Endothelial cell of umbilical vein (primary cell): ENCODE measurements at regions not wholly inside any gene's neighbourhood (a gene's known extent, or its start where the extent isn't known, plus 50 kb on each side); places are given as distances from the start of the nearest gene placed in this dataset.

ENCODE experiments used
- BruUV-seq: library from RNA; stranded (reverse); fragments of 400-500 nt; replicated peaks from 2 replicates; lab custom pipeline; 2021; lab: Mats Ljungman, UMichigan
- CTCF ChIA-PET: fragments of 300-600, 350-600 bp; sonication (Branson Sonifier 250); formaldehyde crosslinking; loops from one replicate; lab custom pipeline; 2021; ENCODE audit warnings: antibody characterized with exemption, inconsistent platforms; lab: Charles Lee
- POLR2A ChIA-PET: fragments of 300-600, 350-600 bp; sonication (Branson Sonifier 250); formaldehyde crosslinking; loops from one replicate; lab custom pipeline; 2021; ENCODE audit warnings: antibody characterized with exemption, inconsistent platforms; lab: Charles Lee
- DNase-seq: peaks from one replicate; pipeline ENCODE4 v3.0.0-alpha.2; 2011; ENCODE audit warnings: low read depth, low spot score
- FAIRE-seq: peaks from 2 replicates; lab custom pipeline; 2011; peaks lifted over from hg19 to GRCh38; lab: Jason Lieb, UNC
- H2AFZ ChIP-seq: 2 replicates; pipeline ENCODE4 v1.6.0; 2012; ENCODE audit warnings: low read depth, low read length, control low read depth, inconsistent platforms
- H3K27ac ChIP-seq: 2 replicates; pipeline ENCODE4 v1.5.1; 2011; ENCODE audit warnings: low read depth, mild to moderate bottlenecking, control low read depth, low read length, moderate library complexity; ENCODE audit not compliant: insufficient read depth
- H3K27me3 ChIP-seq, 2 experiments: 2 replicates each; pipeline versions ENCODE4 v1.6.0 to v1.6.1; 2011; ENCODE audit warnings: low read length in 2 of 2, mixed read lengths in 1 of 2; ENCODE audit not compliant: control insufficient read depth in 2 of 2, insufficient read depth in 2 of 2
- H3K36me3 ChIP-seq, 2 experiments: 2 replicates in 1 of 2; 3 replicates in 1 of 2; pipeline ENCODE4 v1.5.1; 2011; ENCODE audit warnings: low read length in 2 of 2, mild to moderate bottlenecking in 1 of 2, moderate library complexity in 1 of 2; ENCODE audit not compliant: control insufficient read depth in 2 of 2, insufficient read depth in 2 of 2; ENCODE audit errors: extremely low read depth in 1 of 2
- H3K4me1 ChIP-seq: 3 replicates; pipeline ENCODE4 v1.5.1; 2011; ENCODE audit warnings: mild to moderate bottlenecking, low read length; ENCODE audit not compliant: control insufficient read depth, insufficient read depth; ENCODE audit errors: extremely low read depth
- H3K4me2 ChIP-seq: 2 replicates; pipeline ENCODE4 v1.6.1; 2011; ENCODE audit warnings: low read length, control low read depth, mixed read lengths; ENCODE audit not compliant: insufficient read depth
- H3K4me3 ChIP-seq, 3 experiments: fragments of 200-600 bp in 1 of 3; sonication (generic), shearing (Covaris generic) in 1 of 3; replicated peaks in 1 of 3; 2 replicates each; pipeline ENCODE4 v1.5.1; 2011 to 2016; ENCODE audit warnings: control low read depth in 3 of 3, low read length in 3 of 3, mild to moderate bottlenecking in 2 of 3, inconsistent platforms in 1 of 3, low read depth in 1 of 3, moderate library complexity in 1 of 3; ENCODE audit not compliant: insufficient read depth in 1 of 3
- H3K79me2 ChIP-seq: 2 replicates; pipeline ENCODE4 v1.6.0; 2012; ENCODE audit warnings: low read length, inconsistent platforms; ENCODE audit not compliant: control insufficient read depth, insufficient read depth
- H3K9ac ChIP-seq: replicated peaks from 2 replicates; pipeline ENCODE3; 2011; ENCODE audit warnings: low read length, control low read depth; ENCODE audit not compliant: insufficient read depth; ENCODE audit errors: extremely low read depth
- H3K9me1 ChIP-seq: replicated peaks from 3 replicates; pipeline ENCODE4 v1.6.0; 2011; ENCODE audit warnings: mild to moderate bottlenecking, low read length; ENCODE audit not compliant: control insufficient read depth, insufficient read depth; ENCODE audit errors: extremely low read depth
- H3K9me3 ChIP-seq: replicated peaks from 2 replicates; pipeline ENCODE4 v1.5.1; 2012; ENCODE audit warnings: low read length, inconsistent platforms; ENCODE audit not compliant: control insufficient read depth, insufficient read depth
- H4K20me1 ChIP-seq: replicated peaks from 2 replicates; pipeline ENCODE3; 2011; ENCODE audit warnings: mild to moderate bottlenecking, low read length; ENCODE audit not compliant: control insufficient read depth, insufficient read depth; ENCODE audit errors: extremely low read depth
- CTCF ChIP-seq, 2 donors: IDR thresholded peaks; 1 replicate in 1 of 2; 2 replicates in 1 of 2; pipeline ENCODE4 v1.5.1; 2011; ENCODE audit warnings: low read length in 2 of 2, mild to moderate bottlenecking in 2 of 2, moderate library complexity in 2 of 2, control low read depth in 1 of 2, inconsistent platforms in 1 of 2, low read depth in 1 of 2; ENCODE audit not compliant: insufficient read depth in 1 of 2; ENCODE audit errors: extremely low read depth in 1 of 2
- EZH2 ChIP-seq: IDR thresholded peaks from 2 replicates; pipeline ENCODE4 v1.6.1; 2012; ENCODE audit warnings: borderline replicate concordance, low read depth, mild to moderate bottlenecking, moderate library complexity, low read length, inconsistent platforms; ENCODE audit not compliant: severe bottlenecking
- FOS ChIP-seq: IDR thresholded peaks from 2 replicates; pipeline ENCODE4 v1.6.1; 2011; ENCODE audit warnings: mild to moderate bottlenecking, low read length, moderate library complexity, borderline replicate concordance; ENCODE audit not compliant: insufficient read depth
- GATA2 ChIP-seq: IDR thresholded peaks from 2 replicates; pipeline ENCODE4 v1.7.0; 2011; ENCODE audit warnings: low read depth, mild to moderate bottlenecking, moderate library complexity, mixed read lengths, low read length; ENCODE audit not compliant: insufficient read length, insufficient read depth
- JUN ChIP-seq: IDR thresholded peaks from 2 replicates; pipeline ENCODE4 v1.6.1; 2011; ENCODE audit warnings: borderline replicate concordance, low read depth; ENCODE audit not compliant: insufficient read length, insufficient read depth
- MAX ChIP-seq: IDR thresholded peaks from 2 replicates; pipeline ENCODE4 v1.6.1; 2011; ENCODE audit not compliant: insufficient read depth, insufficient read length
- MYC ChIP-seq: IDR thresholded peaks from one replicate; pipeline ENCODE4 v1.6.1; 2011; ENCODE audit warnings: mild to moderate bottlenecking, low read depth, low read length
- POLR2A ChIP-seq: IDR thresholded peaks from 2 replicates; pipeline ENCODE4 v1.6.1; 2012; ENCODE audit warnings: low read depth, mild to moderate bottlenecking, control low read depth, low read length
- POLR2AphosphoS5 ChIP-seq: IDR thresholded peaks from 2 replicates; pipeline ENCODE4 v1.6.1; 2012; ENCODE audit warnings: low read depth, mild to moderate bottlenecking, control low read depth, low read length, moderate library complexity; ENCODE audit not compliant: insufficient read depth
- dilution Hi-C: fragments of 300-500 bp; cut with MboI; formaldehyde crosslinking; loops from one replicate; pipeline ENCODE4 v1.15.0; 2019; ENCODE audit warnings: low sequenced_read_pairs; ENCODE audit not compliant: extremely low pct_ligation_motif_present
- intact Hi-C: fragments of 100-400 bp; cut with micrococcal nuclease; formaldehyde crosslinking; loops from one replicate; pipeline ENCODE4 v1.10.0; 2022

GRCh38 chr5:18999478-18999877, 988.5 kb downstream of the CDH18 start:
- intact Hi-C loops (no loop called here), dilution Hi-C loops (no loop called here)
- Histone ChIP-seq H2AFZ (no peak overlapping the region), H3K27ac (no peak overlapping the region), H3K9ac (no peak overlapping the region), H3K9me1 (no peaks in the 10 kb centered on the region), H3K4me2 (no peak overlapping the region), H3K36me3 (no peaks in the 10 kb centered on the region), H3K4me3 (no peak overlapping the region), H3K4me1 (no peaks in the 10 kb centered on the region), H4K20me1 (no peaks in the 10 kb centered on the region), H3K9me3 (peaks cover 3% of the 10 kb centered on the region), H3K27me3 (no peaks in the 10 kb centered on the region), H3K79me2 (no peaks in the 10 kb centered on the region)
- ChIA-PET CTCF (no interaction called here), POLR2A (no interaction called here)
- no peak for FAIRE-seq
- no peak for DNase-seq
- TF ChIP-seq MYC (no peak), GATA2 (no peak), MAX (no peak), FOS (no peak), JUN (no peak), POLR2AphosphoS5 (no peak), POLR2A (no peak), CTCF (IDR thresholded peaks at IDR 0.05; ENCODE audit: extremely low read depth in 1 of 2, insufficient read depth in 1 of 2, low read depth in 1 of 2, low read length in 2 of 2) (no peak), EZH2 (no peak)
- BruUV-seq, result no TSS peak
